ENCODE measurements at regions not wholly inside any gene's neighbourhood (a gene's known extent, or its start where the extent isn't known, plus 50 kb on each side); places are given as distances from the start of the nearest gene placed in this dataset.
"Not testable (repeated sequence)": the region's sequence is repeated elsewhere in the genome, so short reads cannot be mapped to it uniquely, and the experiment has no call there.

GRCh38 chr9:80678906-80679305 lies 1010.4 kb downstream of the TLE1 start:
- DNase-seq (ENCODE audit: low read depth in 1 of 2, low spot score in 1 of 2), result no peak

DNA sequence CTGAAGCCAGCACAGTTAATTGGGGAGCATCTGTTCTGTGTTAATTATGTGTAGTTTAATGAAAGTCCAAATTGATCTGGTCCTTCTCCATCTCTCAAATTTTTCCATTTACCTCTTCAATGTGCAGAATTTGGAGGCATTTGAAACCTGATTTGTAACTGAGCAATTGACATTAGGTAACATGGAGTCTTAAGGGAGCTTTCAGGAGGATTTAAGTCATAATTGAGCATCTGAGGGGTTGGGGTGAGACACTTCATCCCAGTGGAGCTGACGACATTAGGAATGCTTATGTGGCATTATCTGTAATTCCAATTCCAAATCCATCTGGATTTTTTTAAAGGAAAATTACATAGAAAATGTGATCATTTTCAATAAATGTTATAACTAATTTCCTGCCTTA lies 1015.9 kb downstream of the TLE1 start:
- DNase-seq (ENCODE audit: low read depth in 1 of 2, low spot score in 1 of 2), result no peak

GRCh38 chr9:80665479-80665878 lies 1023.9 kb downstream of the TLE1 start:
- DNase-seq (ENCODE audit: low read depth in 1 of 2, low spot score in 1 of 2), result no peak

DNA sequence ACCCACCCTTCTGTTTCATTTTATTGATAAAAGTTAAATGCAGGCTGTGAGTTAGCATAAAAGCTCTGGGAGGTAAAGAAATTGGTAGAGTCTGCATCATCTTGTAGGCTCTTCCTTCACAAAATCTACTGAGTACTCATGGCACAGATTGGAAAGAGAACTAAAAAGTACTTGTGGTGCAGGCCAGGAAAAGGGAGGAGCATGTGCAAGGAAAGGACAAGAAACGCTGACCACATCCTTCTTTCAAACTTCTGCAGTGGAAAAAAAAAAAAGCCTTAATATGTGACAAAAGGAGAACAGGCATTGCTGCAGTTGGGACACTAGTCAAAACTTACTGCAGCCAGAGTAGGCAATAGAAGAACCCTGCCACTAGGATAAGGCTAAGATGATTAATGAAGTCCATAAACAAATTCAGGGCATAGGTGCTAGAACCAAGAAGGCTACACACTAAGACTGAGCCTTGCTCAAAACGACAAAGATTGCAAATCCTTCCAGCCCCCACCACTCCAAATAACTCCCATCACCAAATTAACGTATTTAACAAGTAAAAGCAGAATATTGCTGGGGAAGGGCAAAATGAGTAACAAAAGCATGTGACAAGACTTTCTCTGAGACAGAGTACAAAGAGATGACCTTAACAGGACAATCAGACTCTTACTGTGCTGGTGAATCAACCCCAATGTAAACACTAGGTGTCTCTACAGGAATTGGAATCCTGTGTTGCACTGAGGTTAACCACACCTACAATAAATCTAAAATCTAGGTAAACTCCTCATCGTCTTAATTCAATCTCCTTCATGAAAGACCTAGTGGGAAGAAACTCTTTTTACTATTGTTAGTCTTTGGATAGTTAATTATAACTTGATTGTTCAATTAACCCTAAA lies 1024.8 kb downstream of the TLE1 start:
- no peak for DNase-seq (ENCODE audit: low read depth in 1 of 2, low spot score in 1 of 2)

DNA sequence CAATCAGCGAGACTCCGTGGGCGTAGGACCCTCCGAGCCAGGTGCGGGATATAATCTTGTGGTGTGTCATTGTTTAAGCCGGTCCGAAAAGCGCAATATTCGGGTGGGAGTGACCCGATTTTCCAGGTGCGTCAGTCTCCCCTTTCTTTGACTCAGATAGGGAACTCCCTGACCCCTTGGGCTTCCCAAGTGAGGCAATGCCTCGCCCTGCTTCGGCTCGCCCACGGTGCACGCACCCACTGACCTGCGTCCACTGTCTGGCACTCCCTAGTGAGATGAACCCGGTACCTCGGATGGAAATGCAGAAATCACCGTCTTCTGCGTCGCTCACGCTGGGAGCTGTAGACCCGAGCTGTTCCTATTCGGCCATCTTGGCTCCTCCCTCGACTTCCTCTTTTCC lies 1029.6 kb downstream of the TLE1 start:
- not testable (repeated sequence) for DNase-seq (ENCODE audit: low read depth in 1 of 2, low spot score in 1 of 2)

DNA sequence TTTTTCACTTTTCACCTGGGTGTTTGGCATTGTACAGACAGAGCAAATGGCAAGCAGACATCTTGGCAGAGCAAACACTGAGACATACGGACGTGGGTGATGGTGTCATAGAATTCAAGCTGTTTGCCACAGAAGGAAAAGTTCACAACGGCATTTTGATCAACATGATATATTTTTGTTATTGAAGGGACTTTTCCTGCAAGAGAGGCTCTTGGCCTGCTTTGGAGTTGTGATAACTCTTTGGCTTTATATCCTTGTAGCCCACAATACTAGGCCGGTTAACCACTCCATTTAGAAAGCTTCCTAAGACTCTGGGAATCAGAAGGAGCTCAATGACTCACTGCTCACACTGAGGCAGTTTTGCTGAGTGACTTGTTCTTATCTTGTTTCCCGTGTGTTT lies 1038.3 kb downstream of the TLE1 start:
- no peak for DNase-seq (ENCODE audit: low read depth in 1 of 2, low spot score in 1 of 2)

- DNase-seq (ENCODE audit: low read depth in 1 of 2, low spot score in 1 of 2), result no peak
Observed at GRCh38 chr9:80649496-80649895, 1039.9 kb downstream of the TLE1 start.

- no peak for DNase-seq (ENCODE audit: low read depth in 1 of 2, low spot score in 1 of 2)
Observed at GRCh38 chr9:80649001-80649420, 1040.3 kb downstream of the TLE1 start.

GRCh38 chr9:80648336-80648735 lies 1041.0 kb downstream of the TLE1 start:
- no peak for DNase-seq (ENCODE audit: low read depth in 1 of 2, low spot score in 1 of 2)

DNA sequence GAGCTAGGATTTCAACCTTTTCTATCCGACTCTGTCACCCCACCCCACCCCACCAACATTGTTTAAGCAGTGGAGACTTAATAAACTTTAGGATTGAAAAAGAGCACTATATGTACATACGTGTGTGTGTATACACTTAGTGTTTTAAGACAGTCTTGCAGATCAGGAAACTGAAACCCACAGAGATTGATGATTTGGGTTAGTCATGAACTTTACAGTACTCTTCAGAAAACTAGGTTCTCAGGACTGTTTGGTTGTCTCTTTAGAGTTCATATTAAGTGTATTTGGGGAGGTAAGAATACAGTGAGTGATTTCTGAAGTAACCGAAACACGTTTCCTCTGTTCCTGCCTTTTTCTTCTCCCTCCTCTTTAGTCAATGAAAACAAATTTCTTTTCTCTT lies 1043.1 kb downstream of the TLE1 start:
- DNase-seq (ENCODE audit: low read depth in 1 of 2, low spot score in 1 of 2), result no peak

DNA sequence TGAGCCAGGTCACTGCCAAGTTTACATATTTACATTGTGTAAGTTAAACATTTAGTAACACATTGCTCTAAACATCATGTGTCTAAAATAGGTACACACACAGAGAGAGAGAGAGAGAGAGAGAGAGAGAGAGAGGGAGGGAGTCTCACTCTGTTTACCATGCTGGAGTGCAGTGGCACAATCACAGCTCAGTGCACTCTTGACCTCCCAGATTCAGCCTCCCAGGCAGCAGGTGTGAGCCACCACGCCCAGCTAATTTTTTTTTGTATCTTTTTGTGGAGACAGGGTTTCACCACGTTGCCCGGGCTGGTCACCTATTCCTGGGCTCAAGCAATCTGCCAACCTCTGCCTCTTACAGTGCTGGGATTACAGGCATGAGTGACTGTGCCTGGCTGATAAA lies 1045.3 kb downstream of the TLE1 start:
- no peak for DNase-seq (ENCODE audit: low read depth in 1 of 2, low spot score in 1 of 2)

GRCh38 chr9:80635065-80635464 lies 1054.3 kb downstream of the TLE1 start:
- DNase-seq (ENCODE audit: low read depth in 1 of 2, low spot score in 1 of 2), result no peak

- no peak for DNase-seq (ENCODE audit: low read depth in 1 of 2, low spot score in 1 of 2)
Observed at GRCh38 chr9:80632041-80632440, 1057.3 kb downstream of the TLE1 start.

DNA sequence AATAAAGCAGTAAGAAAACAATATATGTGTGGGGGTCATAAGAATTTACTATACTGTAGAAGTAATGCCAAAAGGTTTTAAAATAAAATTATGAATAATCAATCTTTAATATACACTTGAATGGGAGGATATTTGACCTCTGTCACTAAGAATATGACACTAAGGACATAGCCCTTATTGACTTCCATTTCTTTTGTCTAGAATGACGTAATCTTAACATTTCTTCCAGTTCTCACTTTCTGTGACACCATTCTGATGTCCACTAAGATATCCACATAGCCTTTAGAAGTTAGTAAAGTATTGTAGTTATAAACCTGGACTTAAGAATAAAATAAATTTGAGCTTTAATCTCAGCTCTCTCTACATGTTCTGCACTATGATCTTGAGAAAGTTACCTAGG lies 1050.7 kb downstream of the TLE4 start:
- no peak for DNase-seq (ENCODE audit: low read depth in 1 of 2, low spot score in 1 of 2)

- DNase-seq (ENCODE audit: low read depth in 1 of 2, low spot score in 1 of 2), result no peak
Observed at GRCh38 chr9:80619356-80619755, 1047.6 kb downstream of the TLE4 start.

DNA sequence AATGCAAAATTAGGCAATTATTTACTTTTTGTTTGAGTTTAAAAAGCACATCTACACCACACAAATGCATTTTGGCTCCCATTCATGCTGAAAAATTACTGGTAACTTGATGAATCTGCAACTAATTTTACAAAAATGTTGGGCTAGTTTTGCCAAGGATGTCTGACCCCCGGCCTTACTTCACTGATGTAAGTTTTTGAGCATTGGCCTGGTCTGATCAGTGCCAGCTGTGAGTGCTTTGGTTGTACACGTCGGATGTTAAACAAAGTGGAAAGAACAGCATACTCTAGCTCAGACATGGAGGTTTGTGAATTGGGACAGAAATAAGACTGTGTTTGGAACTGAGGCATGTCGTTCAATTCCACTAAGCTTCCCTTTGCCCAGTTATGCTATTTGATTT lies 1044.2 kb downstream of the TLE4 start:
- no peak for DNase-seq (ENCODE audit: low read depth in 1 of 2, low spot score in 1 of 2)

DNA sequence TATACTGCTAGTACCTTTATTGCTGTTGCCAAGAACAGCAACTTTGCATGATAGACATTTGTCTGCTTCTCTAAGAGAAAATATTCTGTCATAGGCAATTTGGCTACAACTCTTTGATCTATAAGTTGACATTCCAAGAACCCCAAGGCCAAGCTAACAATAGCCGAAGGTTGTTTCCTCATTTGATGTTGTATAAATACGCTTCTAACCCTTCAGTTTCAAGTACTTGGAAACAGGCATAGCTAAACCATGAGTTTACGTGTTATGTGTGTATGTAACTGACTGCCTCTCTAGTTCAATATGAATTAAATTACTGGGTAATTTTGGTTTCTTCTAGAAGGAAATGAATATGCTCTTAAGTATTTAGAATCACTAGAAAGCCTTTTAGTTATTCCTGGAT lies 1034.0 kb downstream of the TLE4 start:
- no peak for DNase-seq (ENCODE audit: low read depth in 1 of 2, low spot score in 1 of 2)

DNA sequence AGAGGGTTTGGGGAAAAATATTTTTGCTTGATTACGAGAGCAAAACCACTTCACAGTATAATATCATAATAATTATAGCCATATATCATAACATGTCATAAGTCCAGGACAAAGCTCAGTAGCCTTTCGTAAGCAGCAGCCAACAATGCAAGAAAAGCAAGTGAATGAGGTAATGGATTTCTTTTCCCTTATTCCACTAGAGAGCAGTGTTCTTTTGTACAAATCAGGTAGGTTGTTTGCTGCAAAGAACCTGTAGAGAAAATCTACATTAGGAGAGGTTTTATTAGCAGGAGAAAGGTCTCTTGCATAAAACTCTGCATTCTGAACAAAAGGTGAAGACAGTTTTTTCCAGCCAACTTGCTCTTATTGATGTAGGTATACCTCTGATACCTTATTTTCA lies 1033.4 kb downstream of the TLE4 start:
- no peak for DNase-seq (ENCODE audit: low read depth in 1 of 2, low spot score in 1 of 2)

GRCh38 chr9:80602291-80602690 lies 1030.5 kb downstream of the TLE4 start:
- DNase-seq (ENCODE audit: low read depth in 1 of 2, low spot score in 1 of 2), result no peak

DNA sequence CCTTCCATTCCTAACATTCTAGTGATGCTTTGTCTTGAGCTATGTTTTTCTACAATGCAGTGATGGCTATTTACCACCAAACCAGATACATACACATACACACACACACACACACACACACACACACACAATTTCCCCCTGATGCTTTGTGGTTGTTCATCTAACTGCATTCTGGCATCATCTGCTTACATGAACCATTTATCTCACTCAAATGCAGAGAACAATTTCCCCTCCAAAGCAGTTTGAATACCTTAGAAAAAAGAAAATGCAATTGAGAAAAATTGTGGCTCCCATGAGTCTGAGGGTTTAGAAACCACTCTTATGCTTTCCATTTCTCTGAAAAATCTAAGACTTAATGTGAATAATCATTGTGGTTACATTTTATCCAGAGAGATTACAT lies 1024.8 kb downstream of the TLE4 start:
- no peak for DNase-seq (ENCODE audit: low read depth in 1 of 2, low spot score in 1 of 2)

- DNase-seq (ENCODE audit: low read depth in 1 of 2, low spot score in 1 of 2), result no peak
Observed at GRCh38 chr9:80595192-80595591, 1023.4 kb downstream of the TLE4 start.

DNA sequence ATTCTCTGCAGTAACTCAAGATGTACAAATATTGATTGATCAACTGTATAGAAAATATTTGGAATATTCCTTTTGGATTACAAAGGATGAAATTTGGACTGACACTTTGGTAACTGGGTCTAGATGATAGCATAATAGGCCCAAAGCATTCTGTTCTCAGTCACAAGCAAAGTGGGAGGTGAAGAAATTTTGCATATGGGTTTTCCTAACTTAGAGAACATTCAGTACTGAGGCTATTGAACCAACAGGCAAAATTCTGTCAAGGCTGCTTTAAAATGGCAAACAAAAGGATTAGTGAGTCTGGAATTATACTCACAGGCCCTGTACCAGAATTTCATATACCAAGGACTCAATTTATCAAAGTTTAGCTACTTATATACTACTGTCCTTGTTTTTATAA lies 1020.6 kb downstream of the TLE4 start:
- no peak for DNase-seq (ENCODE audit: low read depth in 1 of 2, low spot score in 1 of 2)

- no peak for DNase-seq (ENCODE audit: low read depth in 1 of 2, low spot score in 1 of 2)
Observed at GRCh38 chr9:80586786-80587330, 1015.1 kb downstream of the TLE4 start.
